ENCODE measurements at regions not wholly inside any gene's neighbourhood (a gene's known extent, or its start where the extent isn't known, plus 50 kb on each side); places are given as distances from the start of the nearest gene placed in this dataset.

DNA sequence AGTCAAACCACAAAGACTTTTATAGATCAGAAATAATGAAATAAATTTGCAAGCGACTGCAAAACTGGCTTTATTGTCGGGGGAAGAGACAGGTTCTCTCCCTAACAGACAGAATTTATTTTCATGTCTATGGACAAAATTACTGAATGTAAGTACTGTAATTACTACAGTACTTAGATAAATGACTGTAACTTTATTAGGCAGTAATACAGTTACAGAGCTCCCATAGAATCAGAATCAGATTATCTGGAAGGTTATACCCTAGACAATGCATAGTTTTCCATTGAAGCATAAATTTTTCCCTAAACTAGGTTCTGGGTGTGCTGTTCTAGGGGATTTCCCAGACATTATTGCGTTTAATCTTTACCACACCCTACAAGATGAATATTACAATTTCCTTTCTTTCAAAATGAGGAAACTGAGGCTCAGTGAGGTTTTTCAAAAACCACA, 114.2 kb downstream of the C12orf75 start:
- TF ChIP-seq, protein P1, sequence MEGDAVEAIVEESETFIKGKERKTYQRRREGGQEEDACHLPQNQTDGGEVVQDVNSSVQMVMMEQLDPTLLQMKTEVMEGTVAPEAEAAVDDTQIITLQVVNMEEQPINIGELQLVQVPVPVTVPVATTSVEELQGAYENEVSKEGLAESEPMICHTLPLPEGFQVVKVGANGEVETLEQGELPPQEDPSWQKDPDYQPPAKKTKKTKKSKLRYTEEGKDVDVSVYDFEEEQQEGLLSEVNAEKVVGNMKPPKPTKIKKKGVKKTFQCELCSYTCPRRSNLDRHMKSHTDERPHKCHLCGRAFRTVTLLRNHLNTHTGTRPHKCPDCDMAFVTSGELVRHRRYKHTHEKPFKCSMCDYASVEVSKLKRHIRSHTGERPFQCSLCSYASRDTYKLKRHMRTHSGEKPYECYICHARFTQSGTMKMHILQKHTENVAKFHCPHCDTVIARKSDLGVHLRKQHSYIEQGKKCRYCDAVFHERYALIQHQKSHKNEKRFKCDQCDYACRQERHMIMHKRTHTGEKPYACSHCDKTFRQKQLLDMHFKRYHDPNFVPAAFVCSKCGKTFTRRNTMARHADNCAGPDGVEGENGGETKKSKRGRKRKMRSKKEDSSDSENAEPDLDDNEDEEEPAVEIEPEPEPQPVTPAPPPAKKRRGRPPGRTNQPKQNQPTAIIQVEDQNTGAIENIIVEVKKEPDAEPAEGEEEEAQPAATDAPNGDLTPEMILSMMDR (IDR thresholded peaks at IDR 0.05): no peak
- TF ChIP-seq POLR2A (IDR thresholded peaks at IDR 0.05): no peak
- no peak for TF ChIP-seq EP300 (IDR thresholded peaks at IDR 0.05)

All from ovary (tissue), 3 donors.